GM18867 (cell line): ENCODE measurements at regions not wholly inside any gene's neighbourhood (a gene's known extent, or its start where the extent isn't known, plus 50 kb on each side); places are given as distances from the start of the nearest gene placed in this dataset.
"Not testable (repeated sequence)": the region's sequence is repeated elsewhere in the genome, so short reads cannot be mapped to it uniquely, and the experiment has no call there.

ENCODE experiments used
- ATAC-seq: cut with Tn5 transposase; IDR thresholded peaks from one replicate; pipeline ENCODE4 v1.9.1; 2021; ENCODE audit warnings: mild to moderate bottlenecking, moderate library complexity; ENCODE audit not compliant: unreplicated experiment

DNA sequence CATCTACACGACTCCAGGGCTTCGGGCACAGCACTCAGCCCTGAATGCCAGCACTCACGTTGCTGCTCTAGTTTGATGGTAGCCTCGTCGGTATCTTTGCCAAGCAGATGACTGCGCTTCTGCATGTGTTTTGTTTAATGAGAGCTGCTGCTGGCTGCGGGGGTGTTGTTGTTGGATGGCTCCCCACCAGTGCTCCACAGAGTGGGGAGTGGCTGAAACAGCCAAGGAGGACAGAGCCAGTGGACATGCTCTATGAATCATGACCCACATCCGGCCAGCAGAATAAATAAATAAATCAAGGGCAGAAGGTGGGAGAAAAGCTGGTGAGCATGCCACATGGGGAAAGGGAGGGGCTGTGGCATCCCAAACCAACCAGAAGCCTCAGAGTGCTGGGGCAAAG is 131.2 kb upstream of the SOX11 start:
- ATAC-seq = no peak

DNA sequence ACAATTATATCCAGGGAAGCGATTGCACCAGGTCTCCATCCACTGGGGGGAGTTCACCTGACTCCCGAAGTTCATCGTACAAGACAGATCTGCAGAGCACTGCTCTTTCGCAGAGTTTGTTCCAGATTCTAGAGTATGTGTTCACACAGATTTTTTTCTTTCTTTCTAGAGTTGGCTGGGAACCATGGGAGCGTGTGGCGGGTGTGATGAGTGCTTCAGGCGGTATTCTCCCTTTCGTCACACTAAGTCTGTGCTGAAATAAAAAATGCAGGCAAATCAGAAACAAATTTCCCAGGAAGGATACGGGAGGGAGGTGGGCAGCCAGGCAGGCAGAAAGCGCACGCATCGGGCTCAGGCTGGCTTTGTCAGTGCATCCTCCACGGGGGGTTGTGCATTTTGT is 129.8 kb upstream of the SOX11 start:
- ATAC-seq = no peak

DNA sequence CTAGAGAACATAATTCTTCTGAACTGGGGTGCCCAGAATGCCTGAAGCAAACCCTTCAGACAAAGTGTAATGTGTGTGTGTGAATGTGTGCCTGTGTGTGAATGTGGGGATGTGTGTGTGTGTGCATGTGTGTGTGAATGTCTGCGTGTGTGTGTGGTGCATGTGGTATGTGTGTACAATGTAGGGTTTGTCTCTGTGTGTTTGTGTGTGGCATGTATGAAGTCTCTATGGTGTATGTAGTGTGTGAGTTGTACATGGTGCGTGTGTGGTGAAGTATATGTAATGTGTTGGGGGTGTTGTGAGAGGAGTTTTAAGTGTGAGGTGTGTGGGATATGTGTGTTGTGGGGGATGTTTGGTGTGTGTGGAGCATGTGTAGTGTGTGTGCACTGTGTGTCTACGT is 129.3 kb upstream of the SOX11 start:
- no peak for ATAC-seq

DNA sequence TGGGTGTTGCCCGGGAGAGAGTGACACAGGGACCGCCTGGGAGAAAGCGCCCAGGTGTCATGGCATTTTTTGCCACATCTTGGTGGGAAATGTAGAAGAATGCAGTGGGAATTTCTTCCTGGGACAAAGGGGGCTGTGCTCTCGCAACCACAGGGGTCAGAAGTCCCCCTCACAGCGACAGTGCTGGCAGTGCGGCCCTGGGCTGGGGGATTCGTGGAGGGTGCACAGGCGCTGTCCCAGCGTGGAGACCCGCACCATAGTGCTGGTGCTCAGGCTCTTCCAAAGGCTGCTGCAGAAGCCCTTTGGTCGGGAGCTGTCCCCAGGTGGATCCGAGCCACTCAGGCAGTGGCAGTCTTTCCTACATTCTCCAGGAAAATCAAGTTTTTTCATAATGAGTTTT is 128.8 kb upstream of the SOX11 start:
- ATAC-seq = no peak

DNA sequence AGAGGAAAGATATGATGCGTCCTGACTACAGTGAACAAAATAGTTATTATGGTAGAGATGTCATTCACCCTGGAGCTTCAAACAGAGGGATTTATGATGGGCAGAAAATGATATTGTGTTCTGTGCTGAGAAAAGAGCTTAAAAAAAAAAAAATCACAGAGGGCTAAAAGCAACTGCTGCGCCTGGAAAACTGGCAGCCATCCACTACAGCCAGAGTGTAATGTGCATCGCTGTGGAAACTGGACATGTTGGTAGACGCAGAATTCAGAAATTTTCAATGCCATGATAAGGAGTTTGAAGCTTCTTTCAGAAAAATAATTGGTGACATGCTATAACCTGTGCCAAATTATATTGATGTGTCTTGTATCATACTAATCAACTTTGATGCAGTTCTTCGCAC is 122.9 kb upstream of the SOX11 start:
- no peak for ATAC-seq

DNA sequence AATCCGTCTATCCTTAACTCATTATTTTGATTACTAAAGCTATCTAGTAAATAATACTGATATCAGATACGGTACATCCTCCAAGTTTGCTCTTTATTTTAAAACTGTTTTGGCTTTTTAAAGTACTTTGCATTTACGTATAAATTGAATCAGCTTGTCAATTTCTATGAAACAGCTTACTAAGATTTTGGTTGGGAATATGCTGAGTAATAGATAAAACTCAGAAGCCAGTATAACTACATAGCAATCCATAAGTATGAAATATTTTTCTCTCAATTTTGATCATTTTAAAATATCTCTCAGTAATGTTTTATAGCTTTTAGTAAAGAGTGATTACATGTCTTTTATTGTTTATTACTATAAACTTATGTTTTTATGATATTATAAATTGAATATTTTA is 116.2 kb upstream of the SOX11 start:
- no peak for ATAC-seq

DNA sequence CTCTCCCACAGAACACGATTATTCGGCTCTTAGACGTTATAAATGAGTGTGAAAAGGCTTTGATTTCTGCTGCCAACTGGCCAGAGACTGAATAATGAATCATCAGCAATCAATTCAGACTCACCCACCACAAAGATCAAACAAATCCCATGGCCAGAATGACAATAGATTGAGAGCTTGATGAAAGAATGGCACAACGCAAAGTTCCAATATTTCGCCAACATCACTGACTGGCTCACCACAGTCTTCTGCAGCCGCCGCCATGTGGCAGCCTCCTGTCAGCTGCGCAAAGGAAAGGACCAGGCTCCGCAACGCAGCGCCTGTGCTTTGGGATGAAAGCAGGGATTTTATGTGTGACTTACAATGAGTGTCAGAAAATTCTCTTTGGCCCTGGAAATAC is 104.4 kb upstream of the SOX11 start:
- no peak for ATAC-seq

DNA sequence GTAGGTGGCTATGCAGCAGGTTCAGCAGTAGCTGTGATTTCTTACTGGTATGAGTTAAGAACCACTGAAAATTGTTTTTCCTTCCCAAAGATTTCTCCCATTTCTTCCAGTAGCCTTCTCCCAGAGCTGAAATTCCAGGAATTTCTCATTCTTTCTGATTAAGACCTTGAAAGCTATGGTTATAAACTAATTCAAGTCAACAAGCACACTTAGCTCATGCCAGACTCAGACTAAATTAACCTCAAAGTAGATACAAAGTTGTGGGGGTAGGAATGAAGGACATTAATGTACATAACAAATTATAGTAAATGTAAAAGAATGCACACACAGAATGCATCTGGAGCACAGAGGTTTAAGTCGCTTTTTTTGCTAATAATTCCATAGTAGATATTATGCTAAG is 103.6 kb upstream of the SOX11 start:
- ATAC-seq = no peak

DNA sequence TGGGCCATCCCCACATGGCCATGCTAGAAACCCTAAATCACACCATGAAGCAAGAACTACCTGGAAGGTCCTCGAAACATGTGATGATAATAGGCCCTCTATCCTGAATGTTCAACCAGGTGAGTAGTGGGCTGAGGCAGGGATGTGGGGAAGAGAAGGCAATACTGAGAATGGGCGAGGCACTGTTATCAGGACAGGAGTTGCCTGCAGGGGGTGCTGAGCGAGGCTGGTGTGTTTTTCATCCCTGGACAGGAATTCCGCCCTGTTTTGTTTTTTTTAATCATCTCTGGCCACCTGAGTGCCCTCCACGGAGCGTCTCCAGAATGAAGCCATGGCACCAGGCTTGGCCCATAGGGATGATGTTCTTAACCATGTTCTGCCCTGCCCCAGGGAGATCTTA is 103.0 kb upstream of the SOX11 start:
- ATAC-seq = no peak

DNA sequence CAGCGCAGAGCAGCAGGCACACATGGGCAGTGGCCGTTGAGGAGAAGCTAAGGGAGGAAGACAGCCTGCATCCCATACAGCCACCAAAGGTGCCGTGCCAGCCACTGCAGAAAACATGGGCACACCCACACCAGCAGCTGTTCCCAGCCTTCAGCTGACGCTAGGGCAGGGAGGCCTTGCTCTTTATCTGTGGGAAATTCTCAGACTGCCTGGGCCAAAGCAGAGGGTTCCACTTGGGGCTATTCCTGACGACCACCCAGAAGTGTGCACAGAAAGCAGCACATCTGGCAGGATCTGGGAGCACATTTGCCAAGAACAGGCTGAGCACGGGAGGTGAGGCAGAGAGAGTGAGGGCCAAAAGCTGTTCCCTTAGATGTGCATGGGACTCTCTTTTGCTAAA is 101.3 kb upstream of the SOX11 start:
- no peak for ATAC-seq

DNA sequence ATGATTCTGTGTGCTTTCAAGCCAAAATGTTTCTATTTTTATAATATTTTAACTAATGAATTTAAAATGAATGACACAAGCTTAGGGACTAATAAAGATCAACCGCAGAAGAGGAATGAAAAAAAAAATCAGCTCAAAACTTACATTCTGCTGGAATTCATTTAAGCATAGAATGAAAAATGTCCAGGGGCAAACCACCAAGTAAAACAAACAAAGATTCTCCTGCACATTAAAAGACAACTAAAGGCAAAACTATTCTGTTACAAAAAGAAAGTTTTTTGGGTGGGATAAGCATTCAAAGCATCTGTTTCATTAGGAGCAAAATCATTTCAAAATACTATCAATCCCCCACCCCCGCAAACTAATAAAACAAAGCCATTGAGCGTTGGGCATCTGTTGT is 99.3 kb upstream of the SOX11 start:
- no peak for ATAC-seq

DNA sequence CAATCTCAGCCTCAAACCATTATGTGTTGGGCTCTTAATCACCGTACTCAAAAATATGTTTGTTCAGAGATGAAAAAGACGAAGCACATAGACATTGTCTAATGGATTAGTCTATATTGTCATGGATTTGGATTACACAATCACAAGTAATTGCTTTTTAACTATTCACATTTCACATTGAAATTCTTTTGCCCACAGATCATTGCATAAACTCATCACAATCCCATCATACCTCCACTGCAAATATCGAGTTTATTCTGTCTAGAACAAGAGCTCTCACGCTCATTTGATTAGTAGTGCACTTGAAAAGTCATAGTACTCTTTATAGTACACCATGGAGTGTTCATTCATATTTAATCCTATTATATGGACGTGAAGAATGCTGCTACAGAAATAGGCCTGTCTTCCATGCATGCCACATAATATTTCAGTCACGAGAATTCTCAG is 97.9 kb upstream of the SOX11 start:
- no peak for ATAC-seq

DNA sequence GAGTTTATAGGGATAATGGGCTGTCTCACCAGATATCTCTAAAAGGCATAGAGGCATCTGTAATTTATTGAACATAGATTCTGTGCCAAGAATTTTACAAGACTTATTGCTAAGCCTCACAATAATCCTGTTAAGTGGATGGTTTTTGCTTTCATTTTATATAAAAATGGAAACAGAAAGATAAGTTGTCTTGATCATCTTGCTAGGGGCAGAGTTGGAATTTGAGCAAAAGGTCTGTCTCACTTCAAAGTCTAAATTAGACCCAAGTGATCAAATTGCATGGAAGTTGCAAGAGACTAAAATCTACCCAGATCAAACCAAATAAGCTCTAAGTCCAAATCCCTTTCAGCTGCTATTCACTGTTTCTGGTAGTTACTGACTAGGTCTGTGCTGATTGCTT is 95.3 kb upstream of the SOX11 start:
- ATAC-seq = no peak

DNA sequence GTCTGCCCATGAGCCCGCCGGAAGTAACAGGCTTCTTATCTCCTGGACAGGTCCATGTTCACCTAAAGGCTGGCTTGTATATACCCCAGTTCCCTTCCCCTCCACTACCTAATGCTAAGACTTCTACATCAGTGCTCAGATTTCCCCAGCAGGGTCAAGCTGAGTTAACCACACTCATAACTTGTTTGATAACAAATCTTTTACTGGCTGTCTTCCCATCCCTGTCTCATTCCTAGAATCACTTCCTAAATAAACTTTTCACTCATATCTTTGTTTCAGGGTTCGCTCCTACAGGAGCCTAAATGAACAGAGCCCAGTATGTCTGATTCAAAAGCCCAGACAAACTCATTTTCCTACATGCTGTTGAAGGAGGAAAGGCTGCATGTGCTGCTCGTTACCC is 94.0 kb upstream of the SOX11 start:
- no peak for ATAC-seq

DNA sequence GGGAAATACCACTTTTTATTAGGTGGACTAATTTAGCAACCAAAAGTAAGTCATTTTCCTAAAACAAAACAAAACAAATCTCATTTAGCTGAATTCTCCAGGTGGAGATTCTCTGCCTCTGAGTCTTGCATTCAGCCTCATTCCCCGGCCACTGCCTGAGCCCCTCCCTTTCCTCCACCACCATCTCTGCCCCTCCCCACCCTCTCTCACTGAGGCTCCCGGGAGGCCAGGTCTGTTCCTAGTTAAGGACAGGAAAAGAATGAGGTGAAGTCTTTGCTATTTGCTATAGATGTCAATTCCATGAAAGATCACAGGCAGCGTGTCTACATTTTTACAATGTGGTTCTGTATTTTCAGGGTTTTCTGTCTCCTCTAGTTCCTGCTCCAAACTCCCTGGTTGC is 83.0 kb upstream of the SOX11 start:
- no peak for ATAC-seq

DNA sequence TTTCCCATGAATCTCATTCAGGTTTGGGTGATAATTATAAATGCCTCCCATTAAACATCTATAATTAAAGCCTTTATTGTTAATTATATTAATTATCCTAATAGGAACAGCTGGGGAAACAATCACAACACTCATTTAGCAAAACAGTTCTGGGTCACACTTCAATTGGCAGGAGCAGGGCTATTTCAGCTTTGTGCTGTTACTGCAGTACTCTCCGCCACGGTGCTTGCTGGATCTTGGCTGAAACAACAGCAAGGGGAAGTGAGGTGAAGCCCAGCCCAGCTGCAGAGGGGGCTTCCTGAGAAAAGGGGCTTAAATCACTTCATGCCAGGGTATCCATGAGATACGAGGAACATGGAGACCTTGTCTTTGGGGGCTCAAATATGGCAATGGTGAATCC is 79.5 kb upstream of the SOX11 start:
- no peak for ATAC-seq

DNA sequence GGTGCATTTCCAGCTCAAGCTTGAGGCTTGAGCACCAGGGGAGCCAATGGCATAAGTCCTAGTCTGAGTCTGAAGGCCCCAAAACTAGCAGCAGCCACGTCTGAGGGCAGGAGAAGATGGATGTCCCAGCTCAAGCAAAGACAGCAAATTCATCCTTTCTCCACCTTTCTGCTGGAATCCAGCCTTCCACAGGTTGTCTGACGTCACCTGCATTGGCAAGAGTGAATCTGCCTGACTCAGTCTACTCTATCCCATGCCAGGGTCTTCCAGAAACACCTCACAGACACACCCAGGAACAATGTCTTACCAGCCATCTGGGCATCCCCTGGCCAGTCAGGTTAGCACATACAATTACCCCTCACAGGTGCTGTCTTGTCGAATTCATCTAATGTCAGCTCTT is 76.2 kb upstream of the SOX11 start:
- no peak for ATAC-seq

DNA sequence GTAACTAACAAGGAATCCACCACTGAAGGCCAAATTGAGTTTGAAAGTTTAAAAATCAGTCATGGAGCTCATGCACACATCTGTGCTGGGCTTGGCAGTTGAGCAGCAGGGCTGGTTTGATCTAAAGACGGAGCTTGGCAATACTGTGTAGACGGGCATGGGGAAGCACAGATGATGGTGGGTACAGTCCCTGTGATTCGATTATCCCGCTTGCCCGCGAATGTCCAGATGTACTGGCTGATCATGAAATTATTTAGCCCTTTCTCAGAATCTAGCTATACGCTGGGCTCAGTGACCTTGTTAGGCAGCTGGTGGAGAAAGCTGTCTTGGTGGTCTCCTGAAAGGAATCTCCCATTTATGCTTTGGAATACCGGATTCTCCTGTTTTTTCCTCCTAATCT is 74.8 kb upstream of the SOX11 start:
- no peak for ATAC-seq

DNA sequence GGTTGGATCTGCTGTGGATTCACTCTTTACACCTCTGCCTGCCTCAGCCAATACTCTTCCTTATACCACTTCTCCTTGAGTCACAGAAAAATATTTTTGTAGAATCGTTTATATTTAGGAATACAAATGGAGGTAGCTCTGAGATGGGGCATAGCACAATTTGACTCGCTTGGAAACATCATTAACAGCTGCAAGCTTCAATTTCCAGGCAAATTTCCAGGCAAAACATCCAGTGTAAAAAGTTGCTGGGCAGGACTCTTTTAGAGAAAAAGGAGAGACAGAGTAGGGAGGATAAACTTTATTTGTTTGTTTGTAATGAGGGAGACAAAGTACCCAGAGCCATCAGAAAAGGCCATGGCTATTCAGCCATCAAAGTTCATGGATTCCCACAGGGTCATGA is 74.4 kb upstream of the SOX11 start:
- no peak for ATAC-seq

DNA sequence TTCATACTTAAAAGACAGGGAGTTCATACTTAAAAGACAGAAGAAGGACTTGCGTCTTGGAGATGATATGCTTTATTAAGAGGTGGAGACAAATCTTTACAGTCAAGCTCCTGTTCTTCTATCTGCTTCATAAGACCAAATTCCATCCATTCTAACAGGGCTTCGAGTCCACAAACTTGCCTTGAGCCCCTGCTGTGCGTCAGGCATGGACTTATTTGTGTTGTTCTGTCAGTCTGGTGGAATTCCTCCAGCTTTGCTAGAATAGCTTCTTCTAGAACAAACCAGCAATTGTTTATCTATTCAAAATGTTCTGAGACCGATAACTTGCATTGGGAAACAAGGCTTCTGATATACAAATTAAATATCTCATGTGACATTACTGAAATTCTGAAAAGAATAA is 73.9 kb upstream of the SOX11 start:
- ATAC-seq = no peak

DNA sequence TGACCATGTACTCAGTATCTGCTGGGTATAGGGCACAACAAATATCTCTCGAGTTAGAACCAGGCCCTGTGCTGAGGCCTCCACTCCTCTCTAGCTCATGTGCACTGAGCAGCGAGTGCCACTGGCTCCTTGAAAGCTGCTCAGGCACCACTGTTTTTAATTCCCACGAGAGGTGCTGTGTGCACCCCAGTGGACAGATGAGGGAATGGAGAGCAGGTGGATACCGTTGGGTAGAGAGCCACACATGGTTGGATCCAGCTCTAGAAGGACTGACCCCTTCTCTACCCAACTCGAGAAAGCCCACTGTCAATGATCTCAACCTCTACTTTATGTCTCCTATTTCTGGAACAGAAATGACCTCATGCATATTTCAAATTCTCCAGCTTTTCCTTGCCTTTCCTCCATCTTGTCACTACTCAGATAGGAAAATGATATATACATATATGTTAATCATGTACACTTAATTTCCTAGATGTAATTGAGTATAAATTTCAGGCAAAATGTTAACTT is 66.6 kb upstream of the SOX11 start:
- ATAC-seq = not testable (repeated sequence)

DNA sequence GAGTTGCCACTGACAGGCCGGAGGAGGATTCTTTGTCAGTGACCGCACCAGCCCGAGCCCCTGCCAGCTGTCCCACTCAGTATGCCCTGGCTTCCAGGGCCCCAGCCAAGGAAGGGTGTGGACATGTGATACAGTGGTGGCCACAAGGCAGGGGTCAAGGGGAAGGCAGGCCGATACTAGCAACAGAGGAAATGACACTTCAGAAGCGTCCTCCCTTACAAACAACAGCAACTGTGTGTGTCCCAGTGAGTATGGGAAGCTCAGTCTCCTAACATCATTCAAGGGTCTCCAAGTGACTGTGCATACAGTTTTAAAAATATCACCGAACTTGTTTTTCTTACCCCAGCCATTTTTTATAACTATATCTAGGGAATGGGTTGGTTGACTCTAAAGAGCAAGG is 63.7 kb upstream of the SOX11 start:
- ATAC-seq = not testable (repeated sequence)

DNA sequence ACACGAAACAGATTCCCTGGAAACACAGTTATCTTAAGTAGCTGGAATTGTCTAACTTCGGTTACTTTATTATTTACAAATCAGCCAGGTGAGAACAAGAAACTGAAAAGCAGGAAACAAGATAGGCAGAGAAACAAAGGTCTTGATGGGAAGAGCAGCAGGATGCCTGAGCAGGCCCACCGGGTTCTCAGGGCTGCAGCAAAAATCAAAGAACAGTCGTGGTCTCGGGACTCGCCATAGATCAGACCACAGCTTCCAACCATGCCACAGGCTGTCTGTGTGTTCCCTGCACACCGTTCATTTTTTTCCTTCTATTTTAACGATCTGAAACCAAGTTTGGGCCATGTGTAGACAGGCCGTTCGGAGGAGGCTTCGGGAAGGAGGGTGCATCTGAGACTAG is 62.7 kb upstream of the SOX11 start:
- ATAC-seq = not testable (repeated sequence)

DNA sequence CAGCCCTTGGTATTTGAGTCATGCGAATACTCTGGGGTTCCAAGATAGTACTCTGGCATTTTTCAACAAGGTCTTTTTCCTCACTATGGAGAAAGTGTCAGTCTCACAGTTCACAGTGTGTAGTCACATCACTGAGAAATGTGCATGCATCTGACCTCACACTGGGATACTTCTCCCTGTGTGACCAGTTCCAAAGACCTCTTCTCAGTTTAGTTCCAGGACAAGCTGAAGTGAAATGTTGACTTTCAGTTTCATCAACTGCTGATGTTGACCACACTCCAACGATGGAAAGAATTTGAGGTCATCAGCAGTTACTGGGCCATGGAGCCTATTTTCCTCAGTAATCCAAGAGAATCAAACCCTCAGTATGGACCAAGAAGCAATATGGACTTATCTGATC is 55.1 kb upstream of the SOX11 start:
- not testable (repeated sequence) for ATAC-seq
